Neural cell (in vitro differentiated cells): ENCODE measurements at regions not wholly inside any gene's neighbourhood (a gene's known extent, or its start where the extent isn't known, plus 50 kb on each side); places are given as distances from the start of the nearest gene placed in this dataset.

Experiments used
- RAD21 ChIP-seq: fragments of 450-650 bp; conservative IDR thresholded peaks from 2 replicates; pipeline ENCODE4 v1.6.1; 2014; ENCODE audit warnings: antibody characterized with exemption, mild to moderate bottlenecking, moderate library complexity
- TF ChIP-seq, protein P1 (sequence below): fragments of 450-650 bp; IDR thresholded peaks from 2 replicates; pipeline ENCODE4 v1.5.1; 2014; ENCODE audit warnings: antibody characterized with exemption, mild to moderate bottlenecking, moderate library complexity; ENCODE audit not compliant: poor library complexity, severe bottlenecking

DNA sequence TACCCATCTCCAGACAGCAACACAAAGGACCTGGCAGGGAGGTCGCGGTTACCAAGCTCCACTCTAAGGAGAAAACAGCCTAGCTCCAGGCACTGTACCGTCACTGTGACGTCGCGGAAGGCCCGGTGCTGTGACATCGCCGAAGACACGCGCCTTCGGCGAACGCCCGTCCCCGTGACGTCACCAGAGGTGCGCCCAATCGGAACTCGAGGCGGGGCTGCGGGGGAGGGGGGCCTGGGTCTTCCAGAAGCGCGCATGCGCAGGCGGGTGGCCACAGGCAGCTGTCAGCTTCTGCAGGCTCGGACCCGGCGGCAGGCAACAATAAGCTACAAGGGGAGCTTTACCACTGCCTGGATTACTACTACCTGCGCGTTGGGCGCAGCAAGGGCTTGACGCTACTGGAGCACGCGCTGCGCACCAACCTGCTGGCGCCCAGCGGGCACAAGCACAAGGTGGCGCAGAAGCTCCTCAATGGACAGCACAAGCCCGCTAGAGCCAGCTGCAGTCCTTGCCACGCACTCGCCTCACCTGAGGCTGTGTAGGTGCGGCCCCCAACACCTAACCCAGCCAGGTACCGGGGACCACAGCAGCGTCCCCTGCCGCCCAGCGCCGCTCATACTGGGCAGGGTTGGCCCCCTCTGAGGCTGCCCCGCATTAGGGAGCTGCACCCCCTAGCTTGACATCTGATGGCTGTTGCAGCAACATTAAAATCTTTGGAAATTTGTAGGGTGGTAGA lies 208.4 kb downstream of the TPST1 start:
- TF ChIP-seq, protein P1, sequence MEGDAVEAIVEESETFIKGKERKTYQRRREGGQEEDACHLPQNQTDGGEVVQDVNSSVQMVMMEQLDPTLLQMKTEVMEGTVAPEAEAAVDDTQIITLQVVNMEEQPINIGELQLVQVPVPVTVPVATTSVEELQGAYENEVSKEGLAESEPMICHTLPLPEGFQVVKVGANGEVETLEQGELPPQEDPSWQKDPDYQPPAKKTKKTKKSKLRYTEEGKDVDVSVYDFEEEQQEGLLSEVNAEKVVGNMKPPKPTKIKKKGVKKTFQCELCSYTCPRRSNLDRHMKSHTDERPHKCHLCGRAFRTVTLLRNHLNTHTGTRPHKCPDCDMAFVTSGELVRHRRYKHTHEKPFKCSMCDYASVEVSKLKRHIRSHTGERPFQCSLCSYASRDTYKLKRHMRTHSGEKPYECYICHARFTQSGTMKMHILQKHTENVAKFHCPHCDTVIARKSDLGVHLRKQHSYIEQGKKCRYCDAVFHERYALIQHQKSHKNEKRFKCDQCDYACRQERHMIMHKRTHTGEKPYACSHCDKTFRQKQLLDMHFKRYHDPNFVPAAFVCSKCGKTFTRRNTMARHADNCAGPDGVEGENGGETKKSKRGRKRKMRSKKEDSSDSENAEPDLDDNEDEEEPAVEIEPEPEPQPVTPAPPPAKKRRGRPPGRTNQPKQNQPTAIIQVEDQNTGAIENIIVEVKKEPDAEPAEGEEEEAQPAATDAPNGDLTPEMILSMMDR: peak; percentile 70
- peak; percentile 69 for TF ChIP-seq RAD21
